ENCODE measurements at regions not wholly inside any gene's neighbourhood (a gene's known extent, or its start where the extent isn't known, plus 50 kb on each side); places are given as distances from the start of the nearest gene placed in this dataset.
A peak's percentile ranks its signal among the peaks of the same experiment; 100 is the strongest.

- Histone ChIP-seq H3K27me3 (no peaks in the 10 kb centered on the region), H3K9me3 (no peaks in the 10 kb centered on the region), H3K36me3 (no peaks in the 10 kb centered on the region), H3K27ac (peak overlapping the region in 3 of 4 donors; percentile 9 to 85 (median 72)), H3K4me1 (peaks cover 0 to 13% (median 0%) of the 10 kb centered on the region in 4 donors), H3K4me3 (no peak overlapping the region)
- DNase-seq, result no peak
- no peak for TF ChIP-seq POLR2A (IDR thresholded peaks at IDR 0.05)
- TF ChIP-seq, protein P1, sequence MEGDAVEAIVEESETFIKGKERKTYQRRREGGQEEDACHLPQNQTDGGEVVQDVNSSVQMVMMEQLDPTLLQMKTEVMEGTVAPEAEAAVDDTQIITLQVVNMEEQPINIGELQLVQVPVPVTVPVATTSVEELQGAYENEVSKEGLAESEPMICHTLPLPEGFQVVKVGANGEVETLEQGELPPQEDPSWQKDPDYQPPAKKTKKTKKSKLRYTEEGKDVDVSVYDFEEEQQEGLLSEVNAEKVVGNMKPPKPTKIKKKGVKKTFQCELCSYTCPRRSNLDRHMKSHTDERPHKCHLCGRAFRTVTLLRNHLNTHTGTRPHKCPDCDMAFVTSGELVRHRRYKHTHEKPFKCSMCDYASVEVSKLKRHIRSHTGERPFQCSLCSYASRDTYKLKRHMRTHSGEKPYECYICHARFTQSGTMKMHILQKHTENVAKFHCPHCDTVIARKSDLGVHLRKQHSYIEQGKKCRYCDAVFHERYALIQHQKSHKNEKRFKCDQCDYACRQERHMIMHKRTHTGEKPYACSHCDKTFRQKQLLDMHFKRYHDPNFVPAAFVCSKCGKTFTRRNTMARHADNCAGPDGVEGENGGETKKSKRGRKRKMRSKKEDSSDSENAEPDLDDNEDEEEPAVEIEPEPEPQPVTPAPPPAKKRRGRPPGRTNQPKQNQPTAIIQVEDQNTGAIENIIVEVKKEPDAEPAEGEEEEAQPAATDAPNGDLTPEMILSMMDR (IDR thresholded peaks at IDR 0.05), result no peak
Measured at GRCh38 chr20:1757606-1758512, 100.3 kb upstream of the SIRPG start.

- Histone ChIP-seq H3K27ac (peak overlapping the region in 3 of 4 donors; percentile 9 to 72 (median 48)), H3K36me3 (no peaks in the 10 kb centered on the region)
- no peak for DNase-seq
Measured at GRCh38 chr20:1757072-1757471, 99.5 kb upstream of the SIRPG start.

GRCh38 chr20:1754749-1755148 lies 97.2 kb upstream of the SIRPG start:
- TF ChIP-seq POLR2A (IDR thresholded peaks at IDR 0.05), result no peak
- TF ChIP-seq, protein P1 (IDR thresholded peaks at IDR 0.05), result no peak
- Histone ChIP-seq H3K4me3 (no peak overlapping the region), H3K9me3 (no peaks in the 10 kb centered on the region), H3K4me1 (peaks cover 0 to 13% (median 0%) of the 10 kb centered on the region in 4 donors), H3K36me3 (no peaks in the 10 kb centered on the region), H3K27ac (no peak overlapping the region), H3K27me3 (no peaks in the 10 kb centered on the region)
- no peak for DNase-seq

More at GRCh38 chr20:1757072-1757471, 99.5 kb upstream of the SIRPG start:
- Histone ChIP-seq H3K4me3 (no peak overlapping the region), H3K27me3 (no peaks in the 10 kb centered on the region), H3K4me1 (peaks cover 0 to 13% (median 0%) of the 10 kb centered on the region in 4 donors), H3K9me3 (no peaks in the 10 kb centered on the region)
- TF ChIP-seq POLR2A (IDR thresholded peaks at IDR 0.05), result no peak
- TF ChIP-seq, protein P1 (IDR thresholded peaks at IDR 0.05), result no peak

DNA sequence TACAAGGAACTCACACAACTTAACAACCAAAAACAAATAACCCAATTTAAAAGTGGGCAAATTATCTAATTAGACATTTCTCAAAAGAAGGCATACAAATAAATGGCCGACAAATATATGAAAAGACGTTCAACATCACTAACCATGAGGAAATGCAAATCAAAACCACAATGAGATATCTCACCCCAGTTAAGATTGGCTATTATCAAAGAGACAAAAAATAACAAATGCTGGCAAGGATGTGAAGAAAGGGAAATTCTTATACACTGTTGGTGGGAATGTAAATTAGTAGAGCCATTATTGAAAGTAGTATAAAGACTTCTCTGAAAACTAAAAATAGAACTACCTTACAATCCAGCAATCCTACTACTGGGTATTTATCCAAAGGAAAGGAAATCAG lies 96.7 kb upstream of the SIRPG start:
- TF ChIP-seq POLR2A (IDR thresholded peaks at IDR 0.05), result no peak
- TF ChIP-seq, protein P1 (IDR thresholded peaks at IDR 0.05), result no peak
- H3K27ac ChIP-seq, result no peak overlapping the region
- DNase-seq, result no peak
- no peaks in the 10 kb centered on the region for H3K36me3 ChIP-seq
- H3K9me3 ChIP-seq, result no peaks in the 10 kb centered on the region
- H3K4me1 ChIP-seq, result peaks cover 0 to 13% (median 0%) of the 10 kb centered on the region in 4 donors
- H3K4me3 ChIP-seq, result no peak overlapping the region
- no peaks in the 10 kb centered on the region for H3K27me3 ChIP-seq

DNA sequence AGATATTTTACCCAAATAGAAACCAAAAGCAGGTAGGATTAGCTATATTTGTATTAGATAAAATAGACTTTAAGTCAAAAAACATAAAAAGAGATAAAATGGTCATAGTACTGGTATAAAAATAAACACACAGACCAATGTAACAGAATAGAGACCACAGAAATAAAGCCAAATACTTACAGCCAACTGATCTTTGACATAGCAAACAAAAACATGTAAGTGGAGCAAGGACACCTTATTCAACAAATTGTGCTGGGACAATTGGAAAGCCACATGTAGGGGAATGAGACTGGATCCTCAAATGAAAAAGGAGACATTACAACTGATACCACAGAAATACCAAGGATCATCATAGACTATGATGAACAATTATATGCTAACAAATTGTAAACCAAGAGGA lies 94.5 kb upstream of the SIRPG start:
- no peaks in the 10 kb centered on the region for H3K9me3 ChIP-seq
- no peaks in the 10 kb centered on the region for H3K4me1 ChIP-seq
- no peak overlapping the region for H3K4me3 ChIP-seq
- no peak for TF ChIP-seq POLR2A (IDR thresholded peaks at IDR 0.05)
- TF ChIP-seq, protein P1 (IDR thresholded peaks at IDR 0.05), result no peak
- H3K36me3 ChIP-seq, result no peaks in the 10 kb centered on the region
- H3K27me3 ChIP-seq, result no peaks in the 10 kb centered on the region
- no peak for DNase-seq
- H3K27ac ChIP-seq, result no peak overlapping the region

All from Peyer's patch (tissue), 4 donors.